K562 (cell line): ENCODE measurements at regions not wholly inside any gene's neighbourhood (a gene's known extent, or its start where the extent isn't known, plus 50 kb on each side); places are given as distances from the start of the nearest gene placed in this dataset.

Experiments used
- ATAC-seq: fragments of 200-7000 bp; cut with Tn5 transposase; 3 replicates; pipeline ENCODE4 v1.9.1; 2020; ENCODE audit warnings: moderate library complexity
- BruUV-seq: library from RNA; stranded (reverse); fragments of 400-500 nt; replicated peaks from 2 replicates; lab custom pipeline; 2021; lab: Mats Ljungman, UMichigan
- CTCF ChIA-PET: fragments of 300-600 bp; formaldehyde crosslinking; extraction: SDS; loops from one replicate; lab custom pipeline; 2021; ENCODE audit warnings: low intra/inter-chr PET ratio; lab: Yijun Ruan, JAX
- POLR2A ChIA-PET: fragments of 300-600, 350-650 bp; sonication (Branson Sonifier 250); formaldehyde crosslinking; extraction: SDS; loops from one replicate; lab custom pipeline; 2021; ENCODE audit warnings: antibody characterized with exemption, inconsistent platforms; lab: Yijun Ruan, JAX
- DNase-seq, 4 experiments: peaks; one replicate each; pipeline versions ENCODE4 v3.0.0 to v3.0.0-alpha.2; 2011 to 2018; ENCODE audit warnings: low spot score in 3 of 4, mixed read lengths in 3 of 4; ENCODE audit errors: extremely low read depth in 1 of 4
- FAIRE-seq: peaks from 2 replicates; lab custom pipeline; 2011; peaks lifted over from hg19 to GRCh38; lab: Jason Lieb, UNC
- H2AFZ ChIP-seq: 2 replicates; pipeline ENCODE4 v1.6.0; 2011; ENCODE audit warnings: low read depth, low read length, control low read depth, inconsistent platforms
- H3K27ac ChIP-seq: fragments of 200-600 bp; 3 replicates; pipeline ENCODE4 v1.8.0; 2011; ENCODE audit warnings: low read depth, mild to moderate bottlenecking, control low read depth, inconsistent platforms, low read length, moderate library complexity, mixed read lengths; ENCODE audit errors: extremely low read depth
- H3K27me3 ChIP-seq, 2 experiments: fragments of 300-600 bp in 1 of 2; 2 replicates in 1 of 2; 3 replicates in 1 of 2; pipeline versions ENCODE4 v1.6.0 to v1.8.0; 2011; ENCODE audit warnings: inconsistent platforms in 2 of 2, low read length in 2 of 2, mild to moderate bottlenecking in 1 of 2, mixed read lengths in 1 of 2, moderate library complexity in 1 of 2; ENCODE audit not compliant: control insufficient read depth in 2 of 2, insufficient read depth in 2 of 2
- H3K36me3 ChIP-seq: fragments of 300-600 bp; 3 replicates; pipeline ENCODE4 v1.8.0; 2011; ENCODE audit warnings: mild to moderate bottlenecking, low read length, inconsistent platforms; ENCODE audit not compliant: control insufficient read depth, insufficient read depth
- H3K4me1 ChIP-seq, 2 experiments: fragments of 200-600 bp in 1 of 2; replicated peaks in 1 of 2; 2 replicates in 1 of 2; 3 replicates in 1 of 2; pipeline versions ENCODE4 v1.5.1 to v1.8.0; 2011; ENCODE audit warnings: inconsistent platforms in 2 of 2, low read length in 2 of 2, mild to moderate bottlenecking in 1 of 2, mixed read lengths in 1 of 2, moderate library complexity in 1 of 2; ENCODE audit not compliant: control insufficient read depth in 2 of 2, insufficient read depth in 2 of 2
- H3K4me2 ChIP-seq: 2 replicates; pipeline ENCODE4 v1.6.1; 2011; ENCODE audit warnings: low read length, control low read depth, inconsistent platforms, mixed read lengths; ENCODE audit not compliant: insufficient read depth
- H3K4me3 ChIP-seq: fragments of 200-600 bp; sonication (generic), shearing (Covaris generic); 2 replicates; pipeline ENCODE4 v1.5.1; 2016; ENCODE audit warnings: control low read depth, inconsistent platforms
- H3K79me2 ChIP-seq: fragments of 200-600 bp; 3 replicates; pipeline ENCODE4 v1.8.0; 2011; ENCODE audit warnings: low read length, inconsistent platforms; ENCODE audit not compliant: control insufficient read depth, insufficient read depth
- H3K9ac ChIP-seq, 2 experiments: 2 replicates each; pipeline versions ENCODE4 v1.6.0 to v1.6.1; 2011; ENCODE audit warnings: low read depth in 2 of 2, low read length in 2 of 2, control low read depth in 1 of 2, inconsistent platforms in 1 of 2, mild to moderate bottlenecking in 1 of 2, mixed read lengths in 1 of 2; ENCODE audit not compliant: insufficient read depth in 1 of 2
- H3K9me1 ChIP-seq: one replicate; pipeline ENCODE4 v1.6.0; 2011; ENCODE audit warnings: inconsistent platforms, mild to moderate bottlenecking, low read length, moderate library complexity; ENCODE audit not compliant: control insufficient read depth, insufficient read depth
- H3K9me3 ChIP-seq: replicated peaks from 2 replicates; pipeline ENCODE4 v1.5.1; 2011; ENCODE audit warnings: low read depth, low read length, inconsistent platforms; ENCODE audit not compliant: control insufficient read depth, insufficient read depth
- H4K20me1 ChIP-seq: replicated peaks from 2 replicates; pipeline ENCODE4 v1.6.1; 2011; ENCODE audit warnings: low read length, inconsistent platforms, mixed read lengths; ENCODE audit not compliant: control insufficient read depth, insufficient read depth
- BDP1 ChIP-seq: IDR thresholded peaks from 3 replicates; pipeline ENCODE4 v1.6.1; 2011; ENCODE audit not compliant: insufficient read length, insufficient read depth
- DDX20 ChIP-seq: fragments of 450-650 bp; IDR thresholded peaks from 2 replicates; pipeline ENCODE4 v1.6.1; 2016; ENCODE audit warnings: missing genetic modification characterization, low read depth, mild to moderate bottlenecking, missing compliant biosample characterization, moderate library complexity
- ETV1 ChIP-seq: fragments of 450-650 bp; conservative IDR thresholded peaks from 2 replicates; pipeline ENCODE4 v1.6.1; 2016; ENCODE audit warnings: missing genetic modification characterization, control low read depth, low read depth, missing compliant biosample characterization
- FOXA3 ChIP-seq, 2 experiments: fragments of 450-650 bp in 1 of 2; sonication (generic) in 1 of 2; formaldehyde crosslinking; IDR thresholded peaks in 1 of 2; conservative IDR thresholded peaks in 1 of 2; 2 replicates each; pipeline versions ENCODE4 v1.4.0 to v1.8.0; 2020 to 2022; ENCODE audit warnings: mild to moderate bottlenecking in 2 of 2, missing genetic modification reagents in 1 of 2
- NFE2L1 ChIP-seq: fragments of 450-650 bp; IDR thresholded peaks from 2 replicates; pipeline ENCODE4 v1.6.1; 2016; ENCODE audit warnings: missing genetic modification characterization, low read depth, mild to moderate bottlenecking, missing compliant biosample characterization, moderate library complexity, borderline replicate concordance
- ZFP1 ChIP-seq: fragments of 450-650 bp; formaldehyde crosslinking; IDR thresholded peaks from 2 replicates; pipeline ENCODE4 v1.4.0; 2020; ENCODE audit warnings: mild to moderate bottlenecking, mixed read lengths
- ZFP36 ChIP-seq: fragments of 150-350 bp; IDR thresholded peaks from 2 replicates; pipeline ENCODE4 v1.6.1; 2018; ENCODE audit warnings: low read length, low read depth; ENCODE audit not compliant: partially characterized antibody
- ZMIZ1 ChIP-seq, 2 experiments: fragments of 150-350 bp in 1 of 2; IDR thresholded peaks; 2 replicates each; pipeline ENCODE4 v1.6.1; 2012 to 2016; ENCODE audit warnings: low read depth in 2 of 2, low read length in 2 of 2, mild to moderate bottlenecking in 1 of 2, moderate library complexity in 1 of 2
- ZNF561 ChIP-seq: fragments of 450-650 bp; formaldehyde crosslinking; conservative IDR thresholded peaks from 2 replicates; pipeline ENCODE4 v1.4.0; 2020; ENCODE audit warnings: mild to moderate bottlenecking, moderate library complexity
- WGBS: fragments of 100-300 bp; shearing (Covaris generic); methylation state at CpG from one replicate; pipeline ENCODE4 v1.1.6; 2016; ENCODE audit warnings: low coverage, mixed read lengths; ENCODE audit not compliant: insufficient coverage; ENCODE audit errors: missing lambda C conversion rate; 5-methylcytosine and 5-hydroxymethylcytosine counted together
- in situ Hi-C: fragments of 300-500 bp; cut with MboI; formaldehyde crosslinking; loops from 4 replicates; pipeline ENCODE4 v1.15.0; 2018; ENCODE audit warnings: inconsistent platforms, mixed read lengths
- intact Hi-C: fragments of 100-400 bp; cut with micrococcal nuclease; formaldehyde crosslinking; loops from 2 replicates; pipeline ENCODE4 v1.14.2; 2022
- TF ChIP-seq, protein P1 (sequence below): conservative IDR thresholded peaks from 2 replicates; pipeline ENCODE4 v1.6.1; 2011; ENCODE audit warnings: low read depth, mild to moderate bottlenecking, low read length; ENCODE audit not compliant: control insufficient read depth
- TF ChIP-seq, protein P2 (sequence below): fragments of 450-650 bp; IDR thresholded peaks from 2 replicates; pipeline ENCODE4 v1.6.1; 2018; ENCODE audit not compliant: partially characterized antibody

- TF ChIP-seq BDP1, result no peak
- TF ChIP-seq, protein P1, sequence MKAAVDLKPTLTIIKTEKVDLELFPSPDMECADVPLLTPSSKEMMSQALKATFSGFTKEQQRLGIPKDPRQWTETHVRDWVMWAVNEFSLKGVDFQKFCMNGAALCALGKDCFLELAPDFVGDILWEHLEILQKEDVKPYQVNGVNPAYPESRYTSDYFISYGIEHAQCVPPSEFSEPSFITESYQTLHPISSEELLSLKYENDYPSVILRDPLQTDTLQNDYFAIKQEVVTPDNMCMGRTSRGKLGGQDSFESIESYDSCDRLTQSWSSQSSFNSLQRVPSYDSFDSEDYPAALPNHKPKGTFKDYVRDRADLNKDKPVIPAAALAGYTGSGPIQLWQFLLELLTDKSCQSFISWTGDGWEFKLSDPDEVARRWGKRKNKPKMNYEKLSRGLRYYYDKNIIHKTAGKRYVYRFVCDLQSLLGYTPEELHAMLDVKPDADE, result no peak
- no peak for TF ChIP-seq NFE2L1 (tag)
- no peak for TF ChIP-seq ETV1
- no peak for TF ChIP-seq ZFP1 (CRISPR knock-in tag)
- TF ChIP-seq ZNF561 (CRISPR knock-in tag), result no peak
These were observed 633.7 kb downstream of the BRD1 start (continued) for GRCh38 chr22:49193901-49194465.

DNA sequence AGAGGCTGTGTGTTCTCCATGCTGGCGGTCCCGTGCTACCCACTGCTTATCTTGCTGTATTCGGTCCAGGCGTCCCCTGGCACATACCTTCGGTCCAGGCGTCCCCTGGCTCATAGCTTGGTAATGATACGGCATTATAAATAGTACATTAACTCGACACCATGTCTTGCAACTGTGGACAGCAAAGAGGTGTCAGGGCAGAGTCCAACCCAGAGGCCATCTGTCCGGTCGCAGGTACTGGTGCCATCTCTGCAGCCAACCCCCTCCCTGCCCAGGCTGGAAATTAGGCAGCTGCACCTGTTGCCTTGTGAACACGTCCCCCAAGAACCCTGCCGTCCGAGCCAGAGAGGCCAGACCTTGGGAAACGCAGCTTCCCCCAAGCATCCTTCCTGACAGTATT is 634.3 kb downstream of the BRD1 start:
- no peaks in the 10 kb centered on the region for H3K79me2 ChIP-seq
- no peaks in the 10 kb centered on the region for H3K36me3 ChIP-seq
- WGBS, result 1% methylated on average over 12 of the region's 14 CpGs
- no peak for FAIRE-seq
- no peak for ATAC-seq
- H3K4me3 ChIP-seq, result no peak overlapping the region
- no peak overlapping the region for H3K9ac ChIP-seq
- ChIA-PET POLR2A (interaction anchor here (1.1 kb wide), 1 partner anchor 16 kb away, joined by 3 read pairs; no protein-coding TSS in a partner anchor), CTCF (no interaction called here)
- BruUV-seq, result no TSS peak
- no peak overlapping the region for H3K4me2 ChIP-seq
- peaks cover 0 to 31% of the 10 kb centered on the region in 2 experiments; a peak in 3 of 5 replicates for H3K27me3 ChIP-seq
- no peak overlapping the region for H3K27ac ChIP-seq
- 0 out of 2 replicates have a peak, but pooled peaks cover 3% of the 10 kb centered on the region for H4K20me1 ChIP-seq
- in situ Hi-C loops, result no loop called here
- no peak for DNase-seq
- no peaks in the 10 kb centered on the region for H3K9me1 ChIP-seq
- H3K9me3 ChIP-seq, result no peaks in the 10 kb centered on the region
- intact Hi-C loops, result no loop called here
- no peak overlapping the region for H2AFZ ChIP-seq
- H3K4me1 ChIP-seq, result no peaks in the 10 kb centered on the region
- no peak for TF ChIP-seq ZMIZ1 (IDR thresholded peaks at IDR 0.05; ENCODE audit: low read depth in 2 of 2, low read length in 2 of 2)
- TF ChIP-seq ZFP36, result no peak
- no peak for TF ChIP-seq FOXA3 (CRISPR knock-in tag; conservative IDR thresholded peaks at IDR 0.05 in 1 of 2, IDR thresholded peaks at IDR 0.05 in 1 of 2)
- TF ChIP-seq, protein P2, sequence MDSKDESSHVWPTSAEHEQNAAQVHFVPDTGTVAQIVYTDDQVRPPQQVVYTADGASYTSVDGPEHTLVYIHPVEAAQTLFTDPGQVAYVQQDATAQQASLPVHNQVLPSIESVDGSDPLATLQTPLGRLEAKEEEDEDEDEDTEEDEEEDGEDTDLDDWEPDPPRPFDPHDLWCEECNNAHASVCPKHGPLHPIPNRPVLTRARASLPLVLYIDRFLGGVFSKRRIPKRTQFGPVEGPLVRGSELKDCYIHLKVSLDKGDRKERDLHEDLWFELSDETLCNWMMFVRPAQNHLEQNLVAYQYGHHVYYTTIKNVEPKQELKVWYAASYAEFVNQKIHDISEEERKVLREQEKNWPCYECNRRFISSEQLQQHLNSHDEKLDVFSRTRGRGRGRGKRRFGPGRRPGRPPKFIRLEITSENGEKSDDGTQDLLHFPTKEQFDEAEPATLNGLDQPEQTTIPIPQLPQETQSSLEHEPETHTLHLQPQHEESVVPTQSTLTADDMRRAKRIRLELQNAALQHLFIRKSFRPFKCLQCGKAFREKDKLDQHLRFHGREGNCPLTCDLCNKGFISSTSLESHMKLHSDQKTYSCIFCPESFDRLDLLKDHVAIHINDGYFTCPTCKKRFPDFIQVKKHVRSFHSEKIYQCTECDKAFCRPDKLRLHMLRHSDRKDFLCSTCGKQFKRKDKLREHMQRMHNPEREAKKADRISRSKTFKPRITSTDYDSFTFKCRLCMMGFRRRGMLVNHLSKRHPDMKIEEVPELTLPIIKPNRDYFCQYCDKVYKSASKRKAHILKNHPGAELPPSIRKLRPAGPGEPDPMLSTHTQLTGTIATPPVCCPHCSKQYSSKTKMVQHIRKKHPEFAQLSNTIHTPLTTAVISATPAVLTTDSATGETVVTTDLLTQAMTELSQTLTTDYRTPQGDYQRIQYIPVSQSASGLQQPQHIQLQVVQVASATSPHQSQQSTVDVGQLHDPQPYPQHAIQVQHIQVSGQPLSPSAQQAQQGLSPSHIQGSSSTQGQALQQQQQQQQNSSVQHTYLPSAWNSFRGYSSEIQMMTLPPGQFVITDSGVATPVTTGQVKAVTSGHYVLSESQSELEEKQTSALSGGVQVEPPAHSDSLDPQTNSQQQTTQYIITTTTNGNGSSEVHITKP, result no peak
- no peak for TF ChIP-seq DDX20 (tag)
